Vagina (tissue), 2 donors: ENCODE measurements at regions not wholly inside any gene's neighbourhood (a gene's known extent, or its start where the extent isn't known, plus 50 kb on each side); places are given as distances from the start of the nearest gene placed in this dataset.
"Not testable (repeated sequence)": the region's sequence is repeated elsewhere in the genome, so short reads cannot be mapped to it uniquely, and the experiment has no call there.

Source experiments
- DNase-seq, 2 donors: peaks; one replicate each; pipeline ENCODE4 v3.0.0-alpha.2; 2017; ENCODE audit errors: extremely low spot score in 2 of 2
- H3K27ac ChIP-seq: fragments of 200-600 bp; sonication (generic); one replicate; pipeline ENCODE4 v1.5.1; 2019
- H3K27me3 ChIP-seq: fragments of 200-600 bp; sonication (generic); one replicate; pipeline ENCODE4 v1.5.1; 2019
- H3K36me3 ChIP-seq, 2 donors: fragments of 200-600 bp; sonication (generic); one replicate each; pipeline ENCODE4 v1.5.1; 2017 to 2019
- H3K4me1 ChIP-seq: fragments of 200-600 bp; sonication (generic); one replicate; pipeline ENCODE4 v1.5.1; 2019
- H3K4me3 ChIP-seq, 2 donors: fragments of 200-600 bp; sonication (generic); 1 replicate in 1 of 2; 2 replicates in 1 of 2; pipeline ENCODE4 v1.5.1; 2016 to 2019
- H3K9me3 ChIP-seq: fragments of 200-600 bp; sonication (generic); one replicate; pipeline ENCODE4 v1.5.1; 2019
- POLR2A ChIP-seq, 2 donors: fragments of 450-650 bp; IDR thresholded peaks; one replicate each; pipeline ENCODE4 v1.6.1; 2017; ENCODE audit warnings: antibody characterized with exemption in 2 of 2, mild to moderate bottlenecking in 2 of 2, moderate library complexity in 2 of 2
- POLR2AphosphoS5 ChIP-seq, 2 donors: sonication (generic); formaldehyde crosslinking; IDR thresholded peaks; one replicate each; pipeline ENCODE4 v1.9.0; 2017; ENCODE audit warnings: antibody characterized with exemption in 2 of 2, mild to moderate bottlenecking in 2 of 2, low read depth in 1 of 2; ENCODE audit not compliant: insufficient read depth in 1 of 2
- intact Hi-C: fragments of 100-400 bp; cut with DNase I; formaldehyde crosslinking; loops from one replicate; pipeline ENCODE4 v1.15.1; 2023
- TF ChIP-seq, protein P1 (sequence below), 3 experiments: fragments of 450-650 bp in 2 of 3; fragments of 200-600 bp in 1 of 3; sonication (generic) in 1 of 3; IDR thresholded peaks; one replicate each; pipeline ENCODE4 v1.5.1; 2017 to 2019; ENCODE audit warnings: antibody characterized with exemption in 3 of 3, mild to moderate bottlenecking in 2 of 3, moderate library complexity in 2 of 3

DNA sequence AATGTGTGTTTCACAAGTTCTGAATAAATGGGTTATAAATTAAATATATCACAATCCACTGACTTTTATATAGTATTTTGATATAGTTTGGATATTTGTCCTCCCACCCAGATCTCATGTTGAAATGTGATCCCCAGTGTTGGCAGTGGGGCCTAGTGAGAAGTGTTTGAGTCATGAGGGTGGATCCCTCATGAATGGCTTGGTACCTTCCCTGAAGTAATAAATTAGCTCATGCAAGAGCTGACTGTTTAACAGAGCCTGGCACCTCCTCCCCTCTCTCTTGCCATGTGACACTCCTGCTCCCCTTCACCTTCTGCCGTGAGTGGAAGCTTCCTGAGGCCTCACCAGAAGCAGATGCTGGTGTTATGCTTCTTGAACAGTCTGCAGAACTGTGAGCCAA is 127.9 kb upstream of the PALM2AKAP2 start:
- no peak for TF ChIP-seq POLR2AphosphoS5 (IDR thresholded peaks at IDR 0.05; ENCODE audit: insufficient read depth in 1 of 2, low read depth in 1 of 2)
- TF ChIP-seq POLR2A (IDR thresholded peaks at IDR 0.05): no peak
- TF ChIP-seq, protein P1, sequence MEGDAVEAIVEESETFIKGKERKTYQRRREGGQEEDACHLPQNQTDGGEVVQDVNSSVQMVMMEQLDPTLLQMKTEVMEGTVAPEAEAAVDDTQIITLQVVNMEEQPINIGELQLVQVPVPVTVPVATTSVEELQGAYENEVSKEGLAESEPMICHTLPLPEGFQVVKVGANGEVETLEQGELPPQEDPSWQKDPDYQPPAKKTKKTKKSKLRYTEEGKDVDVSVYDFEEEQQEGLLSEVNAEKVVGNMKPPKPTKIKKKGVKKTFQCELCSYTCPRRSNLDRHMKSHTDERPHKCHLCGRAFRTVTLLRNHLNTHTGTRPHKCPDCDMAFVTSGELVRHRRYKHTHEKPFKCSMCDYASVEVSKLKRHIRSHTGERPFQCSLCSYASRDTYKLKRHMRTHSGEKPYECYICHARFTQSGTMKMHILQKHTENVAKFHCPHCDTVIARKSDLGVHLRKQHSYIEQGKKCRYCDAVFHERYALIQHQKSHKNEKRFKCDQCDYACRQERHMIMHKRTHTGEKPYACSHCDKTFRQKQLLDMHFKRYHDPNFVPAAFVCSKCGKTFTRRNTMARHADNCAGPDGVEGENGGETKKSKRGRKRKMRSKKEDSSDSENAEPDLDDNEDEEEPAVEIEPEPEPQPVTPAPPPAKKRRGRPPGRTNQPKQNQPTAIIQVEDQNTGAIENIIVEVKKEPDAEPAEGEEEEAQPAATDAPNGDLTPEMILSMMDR (IDR thresholded peaks at IDR 0.05): no peak
- Histone ChIP-seq H3K27ac (no peak overlapping the region), H3K36me3 (no peaks in the 10 kb centered on the region), H3K27me3 (no peaks in the 10 kb centered on the region), H3K9me3 (no peaks in the 10 kb centered on the region), H3K4me3 (no peak overlapping the region), H3K4me1 (no peaks in the 10 kb centered on the region)
- DNase-seq: no peak
- intact Hi-C loops: no loop called here

- TF ChIP-seq POLR2A (IDR thresholded peaks at IDR 0.05) (no peak), POLR2AphosphoS5 (IDR thresholded peaks at IDR 0.05; ENCODE audit: insufficient read depth in 1 of 2, low read depth in 1 of 2) (no peak)
- TF ChIP-seq, protein P1 (IDR thresholded peaks at IDR 0.05): no peak
- intact Hi-C loops: no loop called here
- no peaks in the 10 kb centered on the region for H3K36me3 ChIP-seq
- H3K27me3 ChIP-seq: no peaks in the 10 kb centered on the region
- H3K27ac ChIP-seq: no peak overlapping the region
- no peaks in the 10 kb centered on the region for H3K9me3 ChIP-seq
- no peak overlapping the region for H3K4me3 ChIP-seq
- no peak for DNase-seq
- no peaks in the 10 kb centered on the region for H3K4me1 ChIP-seq
Observed at GRCh38 chr9:109652971-109653370, 127.0 kb upstream of the PALM2AKAP2 start.

DNA sequence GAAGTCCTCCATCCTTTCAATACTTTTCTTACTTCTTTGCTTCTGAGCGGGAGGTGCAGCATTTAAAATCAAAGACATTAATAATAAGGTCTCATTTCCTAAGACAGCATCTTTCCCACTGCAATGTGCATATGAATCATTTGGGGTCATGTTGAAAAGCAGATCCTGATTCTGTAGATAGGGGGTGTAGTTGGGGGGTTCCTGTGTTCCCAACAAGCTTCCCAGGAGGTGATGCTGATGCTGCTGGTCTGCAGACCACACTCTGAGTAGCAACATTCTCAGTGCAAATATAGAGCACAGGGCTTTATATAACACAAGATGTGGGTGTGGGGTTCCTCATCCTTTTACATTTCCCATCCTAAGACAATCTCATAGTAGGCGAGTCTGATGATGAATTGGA is 126.5 kb upstream of the PALM2AKAP2 start:
- H3K9me3 ChIP-seq: no peaks in the 10 kb centered on the region
- no peaks in the 10 kb centered on the region for H3K4me1 ChIP-seq
- intact Hi-C loops: no loop called here
- H3K36me3 ChIP-seq: no peaks in the 10 kb centered on the region
- no peaks in the 10 kb centered on the region for H3K27me3 ChIP-seq
- no peak for DNase-seq
- H3K4me3 ChIP-seq: no peak overlapping the region
- no peak overlapping the region for H3K27ac ChIP-seq
- TF ChIP-seq POLR2A (IDR thresholded peaks at IDR 0.05) (no peak), POLR2AphosphoS5 (IDR thresholded peaks at IDR 0.05; ENCODE audit: insufficient read depth in 1 of 2, low read depth in 1 of 2) (no peak)
- TF ChIP-seq, protein P1 (IDR thresholded peaks at IDR 0.05): no peak

GRCh38 chr9:109663978-109664377 is 116.0 kb upstream of the PALM2AKAP2 start:
- H3K36me3 ChIP-seq, DNase-seq, H3K4me1 ChIP-seq, intact Hi-C loops, H3K4me3 ChIP-seq, H3K9me3 ChIP-seq, H3K27ac ChIP-seq, H3K27me3 ChIP-seq: not testable (repeated sequence)

GRCh38 chr9:109665736-109666135 is 114.3 kb upstream of the PALM2AKAP2 start:
- H3K4me3 ChIP-seq, H3K27ac ChIP-seq, intact Hi-C loops, H3K27me3 ChIP-seq, H3K9me3 ChIP-seq, DNase-seq, H3K36me3 ChIP-seq, H3K4me1 ChIP-seq: not testable (repeated sequence)

DNA sequence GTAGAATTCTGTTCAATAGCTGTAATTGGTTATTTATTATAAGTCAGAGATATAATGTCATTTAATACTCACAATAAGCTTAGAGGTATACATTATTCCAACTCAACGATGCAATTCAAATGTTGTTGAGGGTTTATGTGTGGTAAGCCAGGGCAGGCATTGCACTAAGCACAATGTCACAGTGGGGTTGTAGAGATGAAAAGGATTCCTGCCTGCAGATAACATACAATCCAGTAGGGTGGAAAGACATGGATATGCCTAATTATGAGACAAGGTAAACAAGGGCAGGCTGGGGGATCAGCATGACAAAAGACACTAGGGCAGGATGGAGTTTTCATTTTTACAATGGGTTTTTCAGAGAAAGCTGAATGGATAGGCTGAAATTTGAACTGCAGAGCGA is 98.7 kb upstream of the PALM2AKAP2 start:
- Histone ChIP-seq H3K4me3 (no peak overlapping the region), H3K4me1 (no peaks in the 10 kb centered on the region), H3K9me3 (peaks cover 2% of the 10 kb centered on the region), H3K27me3 (no peaks in the 10 kb centered on the region), H3K27ac (no peak overlapping the region), H3K36me3 (no peaks in the 10 kb centered on the region)
- intact Hi-C loops: no loop called here
- TF ChIP-seq POLR2A (IDR thresholded peaks at IDR 0.05) (no peak), POLR2AphosphoS5 (IDR thresholded peaks at IDR 0.05; ENCODE audit: insufficient read depth in 1 of 2, low read depth in 1 of 2) (no peak)
- TF ChIP-seq, protein P1 (IDR thresholded peaks at IDR 0.05): no peak
- DNase-seq: no peak
